Spleen (tissue), 7 donors: ENCODE measurements at regions not wholly inside any gene's neighbourhood (a gene's known extent, or its start where the extent isn't known, plus 50 kb on each side); places are given as distances from the start of the nearest gene placed in this dataset.

Source experiments
- POLR2A ChIP-seq, 3 donors: fragments of 450-650 bp; IDR thresholded peaks; one replicate each; pipeline ENCODE4 v1.5.1; 2017; ENCODE audit warnings: antibody characterized with exemption in 3 of 3, mild to moderate bottlenecking in 1 of 3
- POLR2AphosphoS5 ChIP-seq, 3 donors: sonication (generic); formaldehyde crosslinking; IDR thresholded peaks; one replicate each; pipeline ENCODE4 v1.5.1; 2017; ENCODE audit warnings: antibody characterized with exemption in 3 of 3
- TF ChIP-seq, protein P1 (sequence below), 11 experiments: fragments of 200-600 bp in 7 of 11; fragments of 450-650 bp in 4 of 11; sonication (generic) in 4 of 11; IDR thresholded peaks in 8 of 11; conservative IDR thresholded peaks in 3 of 11; 1 replicate in 7 of 11; 2 replicates in 4 of 11; pipeline versions ENCODE4 v1.4.0 to v1.8.0; 2016 to 2021; ENCODE audit warnings: antibody characterized with exemption in 11 of 11, inconsistent platforms in 4 of 11, mild to moderate bottlenecking in 1 of 11
- donor health status: DM: no; HTN: no; CAD: no; lungs with moderate emphysema.
- donor health status: DM: no; HTN: no; CAD: no.
- donor health status: DM: no; HTN: no; CAD: no.

DNA sequence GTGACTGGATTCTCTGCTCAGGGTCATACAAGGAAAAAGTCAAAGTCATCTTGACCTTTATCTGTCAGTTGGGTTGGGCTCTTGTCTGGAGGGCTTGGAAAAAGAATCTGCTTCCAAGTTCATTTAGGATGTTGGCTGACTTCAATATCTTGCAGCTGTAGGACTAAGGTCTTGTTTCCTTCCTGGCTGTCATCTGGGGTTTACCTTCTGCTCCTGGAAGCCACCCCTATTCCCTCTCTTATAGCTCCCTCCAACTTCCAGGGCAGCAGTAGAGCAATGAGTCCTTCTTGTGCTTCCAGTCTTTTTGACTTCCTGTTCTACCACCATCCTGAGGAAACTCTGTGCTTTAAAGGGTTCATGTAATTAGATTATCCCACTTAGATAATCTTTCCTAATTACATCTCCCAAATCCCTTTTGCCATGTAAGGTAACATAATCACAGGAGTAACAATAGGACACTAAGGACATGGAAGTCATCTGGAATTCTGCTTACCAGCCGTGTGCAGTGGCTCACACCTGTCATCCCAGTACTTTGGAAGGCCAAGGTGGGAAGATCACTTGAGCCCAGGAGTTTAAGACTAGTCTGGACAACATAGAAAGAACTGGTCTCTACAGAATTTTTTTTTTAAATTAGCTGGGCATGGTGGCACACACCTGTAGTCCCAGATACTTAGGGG lies 170.7 kb upstream of the KITLG start:
- TF ChIP-seq POLR2A (IDR thresholded peaks at IDR 0.05) (no peak), POLR2AphosphoS5 (IDR thresholded peaks at IDR 0.05) (no peak)
- TF ChIP-seq, protein P1, sequence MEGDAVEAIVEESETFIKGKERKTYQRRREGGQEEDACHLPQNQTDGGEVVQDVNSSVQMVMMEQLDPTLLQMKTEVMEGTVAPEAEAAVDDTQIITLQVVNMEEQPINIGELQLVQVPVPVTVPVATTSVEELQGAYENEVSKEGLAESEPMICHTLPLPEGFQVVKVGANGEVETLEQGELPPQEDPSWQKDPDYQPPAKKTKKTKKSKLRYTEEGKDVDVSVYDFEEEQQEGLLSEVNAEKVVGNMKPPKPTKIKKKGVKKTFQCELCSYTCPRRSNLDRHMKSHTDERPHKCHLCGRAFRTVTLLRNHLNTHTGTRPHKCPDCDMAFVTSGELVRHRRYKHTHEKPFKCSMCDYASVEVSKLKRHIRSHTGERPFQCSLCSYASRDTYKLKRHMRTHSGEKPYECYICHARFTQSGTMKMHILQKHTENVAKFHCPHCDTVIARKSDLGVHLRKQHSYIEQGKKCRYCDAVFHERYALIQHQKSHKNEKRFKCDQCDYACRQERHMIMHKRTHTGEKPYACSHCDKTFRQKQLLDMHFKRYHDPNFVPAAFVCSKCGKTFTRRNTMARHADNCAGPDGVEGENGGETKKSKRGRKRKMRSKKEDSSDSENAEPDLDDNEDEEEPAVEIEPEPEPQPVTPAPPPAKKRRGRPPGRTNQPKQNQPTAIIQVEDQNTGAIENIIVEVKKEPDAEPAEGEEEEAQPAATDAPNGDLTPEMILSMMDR (IDR thresholded peaks at IDR 0.05 in 8 of 11, conservative IDR thresholded peaks at IDR 0.05 in 3 of 11) = no peak
